T47D (cell line): ENCODE measurements at regions not wholly inside any gene's neighbourhood (a gene's known extent, or its start where the extent isn't known, plus 50 kb on each side); places are given as distances from the start of the nearest gene placed in this dataset.

Source experiments
- DNase-seq, 2 experiments: peaks; one replicate each; pipeline versions ENCODE4 v3.0.0 to v3.0.0-alpha.2; 2011 to 2012; ENCODE audit warnings: low read depth in 1 of 2, low spot score in 1 of 2
- JUND ChIP-seq: IDR thresholded peaks from 2 replicates; pipeline ENCODE4 v1.6.1; 2012; ENCODE audit warnings: low read depth
- in situ Hi-C: cut with HindIII; loops from 2 replicates; pipeline ENCODE4 v1.10.0; 2016; ENCODE audit warnings: low sequenced_read_pairs, low pct_unique_long_range_greater_than_20kb

GRCh38 chr16:64892835-64893785 lies 228.8 kb downstream of the CDH11 start:
- in situ Hi-C loops: no loop called here
- TF ChIP-seq JUND: no peak
- no peak for DNase-seq

- TF ChIP-seq JUND: no peak
- in situ Hi-C loops: no loop called here
- DNase-seq: no peak
Measured at GRCh38 chr16:64889446-64889845, 232.4 kb downstream of the CDH11 start.

- no peak for DNase-seq
- in situ Hi-C loops: no loop called here
Measured at GRCh38 chr16:64887651-64888050, 234.2 kb downstream of the CDH11 start.

GRCh38 chr16:64882078-64882784 lies 239.6 kb downstream of the CDH11 start:
- in situ Hi-C loops: no loop called here
- no peak for TF ChIP-seq JUND
- DNase-seq: no peak

More at GRCh38 chr16:64887651-64888050, 234.2 kb downstream of the CDH11 start:
- TF ChIP-seq JUND: no peak

- no peak for TF ChIP-seq JUND
- no peak for DNase-seq
- in situ Hi-C loops: no loop called here
Measured at GRCh38 chr16:64880994-64881393, 240.9 kb downstream of the CDH11 start.

- no peak for DNase-seq
- in situ Hi-C loops: no loop called here
- TF ChIP-seq JUND: no peak
Measured at GRCh38 chr16:64880006-64880405, 241.9 kb downstream of the CDH11 start.

- no peak for DNase-seq
- in situ Hi-C loops: no loop called here
- no peak for TF ChIP-seq JUND
Measured at GRCh38 chr16:64878940-64879339, 242.9 kb downstream of the CDH11 start.

- in situ Hi-C loops: no loop called here
- no peak for DNase-seq
Measured at GRCh38 chr16:64872101-64872500, 249.8 kb downstream of the CDH11 start.

GRCh38 chr16:64870859-64871258 lies 251.0 kb downstream of the CDH11 start:
- DNase-seq: no peak
- in situ Hi-C loops: no loop called here
- no peak for TF ChIP-seq JUND

More at GRCh38 chr16:64872101-64872500, 249.8 kb downstream of the CDH11 start:
- no peak for TF ChIP-seq JUND

GRCh38 chr16:64869781-64870180 lies 252.1 kb downstream of the CDH11 start:
- in situ Hi-C loops: no loop called here
- no peak for TF ChIP-seq JUND
- DNase-seq: no peak

GRCh38 chr16:64866021-64866420 lies 255.8 kb downstream of the CDH11 start:
- in situ Hi-C loops: no loop called here
- DNase-seq: no peak

GRCh38 chr16:64865069-64865696 lies 256.7 kb downstream of the CDH11 start:
- no peak for TF ChIP-seq JUND
- no peak for DNase-seq

More at GRCh38 chr16:64866021-64866420, 255.8 kb downstream of the CDH11 start:
- no peak for TF ChIP-seq JUND

More at GRCh38 chr16:64865069-64865696, 256.7 kb downstream of the CDH11 start:
- in situ Hi-C loops: no loop called here
